ENCODE measurements at regions not wholly inside any gene's neighbourhood (a gene's known extent, or its start where the extent isn't known, plus 50 kb on each side); places are given as distances from the start of the nearest gene placed in this dataset.

DNA sequence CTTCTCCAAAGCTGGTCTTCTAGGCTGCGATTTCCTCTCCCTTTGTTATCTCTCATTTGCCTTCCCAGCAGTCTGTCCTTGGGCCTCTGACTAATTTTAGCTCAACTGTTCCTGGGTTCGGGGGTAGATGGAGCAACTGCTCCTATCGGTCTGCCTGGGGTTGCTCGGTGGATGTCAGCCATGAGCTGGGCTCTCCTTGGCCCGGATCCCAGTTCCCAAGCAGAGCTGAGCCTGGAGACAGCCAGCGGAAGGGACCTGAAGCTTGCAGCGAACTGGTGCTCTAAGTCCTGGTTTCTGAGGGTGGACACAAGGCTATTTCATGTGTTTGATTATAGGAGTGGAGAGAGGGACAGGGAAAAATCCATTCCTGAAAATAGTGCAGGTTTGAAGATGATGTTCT is 423.0 kb downstream of the RPS6KC1 start:
- no peak overlapping the region for H3K4me3 ChIP-seq (ENCODE audit: low read depth, low read length)
- TF ChIP-seq, protein P1, sequence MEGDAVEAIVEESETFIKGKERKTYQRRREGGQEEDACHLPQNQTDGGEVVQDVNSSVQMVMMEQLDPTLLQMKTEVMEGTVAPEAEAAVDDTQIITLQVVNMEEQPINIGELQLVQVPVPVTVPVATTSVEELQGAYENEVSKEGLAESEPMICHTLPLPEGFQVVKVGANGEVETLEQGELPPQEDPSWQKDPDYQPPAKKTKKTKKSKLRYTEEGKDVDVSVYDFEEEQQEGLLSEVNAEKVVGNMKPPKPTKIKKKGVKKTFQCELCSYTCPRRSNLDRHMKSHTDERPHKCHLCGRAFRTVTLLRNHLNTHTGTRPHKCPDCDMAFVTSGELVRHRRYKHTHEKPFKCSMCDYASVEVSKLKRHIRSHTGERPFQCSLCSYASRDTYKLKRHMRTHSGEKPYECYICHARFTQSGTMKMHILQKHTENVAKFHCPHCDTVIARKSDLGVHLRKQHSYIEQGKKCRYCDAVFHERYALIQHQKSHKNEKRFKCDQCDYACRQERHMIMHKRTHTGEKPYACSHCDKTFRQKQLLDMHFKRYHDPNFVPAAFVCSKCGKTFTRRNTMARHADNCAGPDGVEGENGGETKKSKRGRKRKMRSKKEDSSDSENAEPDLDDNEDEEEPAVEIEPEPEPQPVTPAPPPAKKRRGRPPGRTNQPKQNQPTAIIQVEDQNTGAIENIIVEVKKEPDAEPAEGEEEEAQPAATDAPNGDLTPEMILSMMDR (IDR thresholded peaks at IDR 0.05; ENCODE audit: control insufficient read depth, extremely low read depth, insufficient read depth): no peak
- no peak for DNase-seq (ENCODE audit: low read depth)

DNA sequence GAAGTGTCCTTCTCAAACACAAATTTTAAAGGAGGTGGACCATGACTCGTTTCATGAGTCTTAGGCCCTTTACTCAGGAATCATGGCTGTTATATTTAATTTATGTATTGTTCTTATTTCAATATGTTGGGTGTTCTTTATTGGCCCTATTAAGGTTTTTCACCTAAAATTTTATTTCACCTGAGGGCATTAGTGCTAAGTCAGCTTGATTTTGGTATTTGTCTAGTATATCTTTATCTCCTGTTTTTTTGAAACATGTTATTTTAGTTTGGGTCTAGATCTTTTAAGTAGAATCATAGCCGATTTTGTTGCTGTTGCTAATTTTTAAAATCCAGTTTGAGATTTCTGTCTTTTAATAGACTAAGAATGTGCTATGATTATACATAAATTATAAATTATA is 430.4 kb downstream of the RPS6KC1 start:
- no peak overlapping the region for H3K4me3 ChIP-seq (ENCODE audit: low read depth, low read length)

DNA sequence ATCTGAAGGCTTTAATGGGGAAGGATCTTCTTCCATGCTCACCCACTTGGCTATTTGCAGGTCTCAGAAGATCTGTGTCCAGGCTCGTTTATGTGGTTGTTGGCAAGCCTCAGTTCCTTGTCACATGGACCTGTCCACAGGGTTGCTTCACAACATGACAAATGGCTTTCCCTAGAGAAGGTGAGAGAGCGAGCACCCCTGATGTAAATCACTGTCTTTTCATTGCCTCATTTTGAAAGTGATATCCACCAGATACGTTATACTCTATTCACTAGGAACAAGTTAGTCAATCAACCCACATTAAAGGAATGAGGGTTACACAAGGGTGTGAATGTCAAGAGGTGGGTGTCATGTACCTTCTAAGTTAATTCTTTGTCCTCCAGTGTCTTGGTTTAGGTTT is 433.3 kb downstream of the RPS6KC1 start:
- DNase-seq (ENCODE audit: low read depth): no peak
- TF ChIP-seq, protein P1 (IDR thresholded peaks at IDR 0.05; ENCODE audit: control insufficient read depth, extremely low read depth, insufficient read depth): no peak
- no peak overlapping the region for H3K4me3 ChIP-seq (ENCODE audit: low read depth, low read length)

More for the DNA sequence above, 430.4 kb downstream of the RPS6KC1 start:
- DNase-seq (ENCODE audit: low read depth): no peak
- TF ChIP-seq, protein P1 (IDR thresholded peaks at IDR 0.05; ENCODE audit: control insufficient read depth, extremely low read depth, insufficient read depth): no peak

DNA sequence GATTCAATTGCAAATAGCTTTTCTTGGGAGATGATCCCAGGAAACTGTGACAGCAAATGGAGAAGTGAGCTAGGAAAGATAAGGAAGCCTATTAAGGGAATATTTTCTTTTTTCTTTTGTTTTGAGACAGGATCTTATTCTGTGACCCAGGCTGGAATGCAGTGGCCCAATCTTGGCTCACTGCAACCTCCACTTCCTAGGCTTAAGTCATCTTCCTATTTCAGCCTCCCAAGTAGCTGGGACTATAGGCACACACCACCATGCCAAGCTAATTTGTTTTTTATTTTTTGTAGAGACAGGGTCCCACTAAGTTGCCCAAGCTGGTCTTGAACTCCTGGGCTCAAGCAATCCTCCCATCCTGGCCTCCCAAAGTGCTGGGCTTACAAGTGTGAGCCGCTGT is 433.7 kb downstream of the RPS6KC1 start:
- DNase-seq (ENCODE audit: low read depth): no peak
- no peak overlapping the region for H3K4me3 ChIP-seq (ENCODE audit: low read depth, low read length)
- TF ChIP-seq, protein P1 (IDR thresholded peaks at IDR 0.05; ENCODE audit: control insufficient read depth, extremely low read depth, insufficient read depth): no peak

DNA sequence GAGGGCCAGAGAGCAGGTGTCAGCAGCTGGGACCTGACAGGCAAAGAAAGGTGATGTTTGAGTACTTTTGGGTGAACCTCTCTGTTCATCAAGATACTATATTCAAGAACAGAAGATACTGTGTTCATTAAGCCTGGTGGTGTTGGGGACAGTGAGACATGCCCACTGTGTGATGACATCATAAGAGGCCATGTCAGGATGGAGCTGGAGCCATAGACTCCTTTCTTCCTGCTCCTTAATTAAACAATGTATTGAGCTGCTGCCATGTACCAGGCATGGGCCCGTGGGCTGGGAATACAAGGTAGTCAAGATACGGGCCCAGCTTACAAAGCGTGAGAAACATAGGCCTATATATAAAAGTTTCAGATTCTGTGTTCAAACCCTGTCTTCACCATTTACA is 435.4 kb downstream of the RPS6KC1 start:
- H3K4me3 ChIP-seq (ENCODE audit: low read depth, low read length): no peak overlapping the region
- TF ChIP-seq, protein P1 (IDR thresholded peaks at IDR 0.05; ENCODE audit: control insufficient read depth, extremely low read depth, insufficient read depth): no peak
- no peak for DNase-seq (ENCODE audit: low read depth)

DNA sequence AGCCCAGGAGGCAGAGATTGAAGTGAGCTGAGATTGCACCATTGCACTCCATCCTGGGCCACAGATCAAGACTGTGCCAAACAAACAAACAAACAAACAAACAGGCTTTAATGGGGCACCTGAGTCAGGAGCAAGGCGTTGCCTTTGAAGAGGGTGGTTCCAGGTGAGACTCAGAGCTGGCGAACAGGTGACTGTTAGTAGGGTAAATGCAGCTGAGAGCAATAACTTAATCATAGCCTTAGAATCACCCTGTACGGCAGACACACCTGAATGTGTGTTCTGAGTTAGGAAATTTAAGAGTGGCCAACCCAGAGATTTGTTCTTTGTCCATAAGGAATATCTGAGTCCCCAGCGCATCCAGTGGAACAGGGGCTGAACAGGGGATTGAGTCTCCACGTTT is 440.4 kb downstream of the RPS6KC1 start:
- no peak for DNase-seq (ENCODE audit: low read depth)
- H3K4me3 ChIP-seq (ENCODE audit: low read depth, low read length): no peak overlapping the region
- TF ChIP-seq, protein P1 (IDR thresholded peaks at IDR 0.05; ENCODE audit: control insufficient read depth, extremely low read depth, insufficient read depth): no peak
